ENCODE measurements at regions not wholly inside any gene's neighbourhood (a gene's known extent, or its start where the extent isn't known, plus 50 kb on each side); places are given as distances from the start of the nearest gene placed in this dataset.

DNA sequence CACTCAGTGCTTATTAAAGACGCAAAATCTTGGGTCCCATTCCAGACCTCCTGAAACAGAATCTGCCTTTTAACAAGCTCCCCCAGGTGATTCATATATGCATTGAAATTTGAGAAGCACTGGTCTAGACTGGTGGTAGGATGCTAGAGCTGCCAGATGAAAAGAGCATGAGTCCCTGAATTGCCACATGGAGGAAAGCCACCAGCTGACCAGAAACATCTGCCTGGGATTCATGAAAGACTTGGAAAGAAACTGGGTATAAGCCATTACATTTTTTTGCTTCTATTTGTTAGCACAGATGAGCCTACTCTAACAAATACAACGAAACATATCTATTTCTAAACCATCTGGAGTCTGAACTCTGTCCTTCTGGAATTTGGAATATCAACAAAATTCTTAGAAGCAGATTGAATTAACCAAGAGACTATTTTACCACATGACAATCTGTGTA is 228.9 kb downstream of the RBM43 start:
- Histone ChIP-seq H3K9me3 (no peaks in the 10 kb centered on the region), H3K36me3 (no peaks in the 10 kb centered on the region), H3K4me1 (no peaks in the 10 kb centered on the region), H3K27me3 (no peaks in the 10 kb centered on the region), H3K27ac (no peak overlapping the region), H3K4me3 (no peak overlapping the region)
- TF ChIP-seq, protein P1, sequence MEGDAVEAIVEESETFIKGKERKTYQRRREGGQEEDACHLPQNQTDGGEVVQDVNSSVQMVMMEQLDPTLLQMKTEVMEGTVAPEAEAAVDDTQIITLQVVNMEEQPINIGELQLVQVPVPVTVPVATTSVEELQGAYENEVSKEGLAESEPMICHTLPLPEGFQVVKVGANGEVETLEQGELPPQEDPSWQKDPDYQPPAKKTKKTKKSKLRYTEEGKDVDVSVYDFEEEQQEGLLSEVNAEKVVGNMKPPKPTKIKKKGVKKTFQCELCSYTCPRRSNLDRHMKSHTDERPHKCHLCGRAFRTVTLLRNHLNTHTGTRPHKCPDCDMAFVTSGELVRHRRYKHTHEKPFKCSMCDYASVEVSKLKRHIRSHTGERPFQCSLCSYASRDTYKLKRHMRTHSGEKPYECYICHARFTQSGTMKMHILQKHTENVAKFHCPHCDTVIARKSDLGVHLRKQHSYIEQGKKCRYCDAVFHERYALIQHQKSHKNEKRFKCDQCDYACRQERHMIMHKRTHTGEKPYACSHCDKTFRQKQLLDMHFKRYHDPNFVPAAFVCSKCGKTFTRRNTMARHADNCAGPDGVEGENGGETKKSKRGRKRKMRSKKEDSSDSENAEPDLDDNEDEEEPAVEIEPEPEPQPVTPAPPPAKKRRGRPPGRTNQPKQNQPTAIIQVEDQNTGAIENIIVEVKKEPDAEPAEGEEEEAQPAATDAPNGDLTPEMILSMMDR (IDR thresholded peaks at IDR 0.05), result no peak
- no peak for TF ChIP-seq POLR2A (IDR thresholded peaks at IDR 0.05)
- DNase-seq, result no peak

DNA sequence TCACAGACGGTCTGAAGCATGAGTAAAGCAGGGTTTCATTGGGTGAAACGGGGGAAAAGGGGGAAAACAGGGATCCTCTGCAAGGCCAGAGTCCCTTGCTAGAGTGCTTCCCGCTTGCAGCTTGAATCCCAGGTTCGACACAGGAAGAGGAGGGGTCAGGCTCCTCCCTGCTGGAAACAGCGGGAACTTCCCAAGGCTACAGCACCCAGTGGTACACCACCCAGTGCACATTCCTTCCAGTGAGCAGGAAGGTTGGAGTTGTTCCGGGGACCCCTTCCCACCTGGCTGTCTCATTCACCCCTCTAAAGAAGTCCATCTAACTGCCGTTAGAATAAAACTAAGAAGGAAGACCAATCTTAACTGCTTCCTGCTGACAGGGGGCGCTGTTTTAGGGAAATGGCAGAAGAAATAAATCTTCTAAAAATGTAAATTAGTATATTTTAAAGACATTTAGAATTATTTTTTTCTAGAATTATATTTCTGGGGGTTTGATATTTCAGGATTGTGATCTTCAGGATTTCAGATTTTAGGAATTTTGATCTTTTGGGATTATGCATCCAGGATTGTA is 230.9 kb downstream of the RBM43 start:
- Histone ChIP-seq H3K4me1 (no peaks in the 10 kb centered on the region), H3K36me3 (no peaks in the 10 kb centered on the region), H3K9me3 (no peaks in the 10 kb centered on the region), H3K27me3 (no peaks in the 10 kb centered on the region), H3K27ac (no peak overlapping the region), H3K4me3 (no peak overlapping the region)
- DNase-seq, result no peak
- no peak for TF ChIP-seq POLR2A (IDR thresholded peaks at IDR 0.05)
- TF ChIP-seq, protein P1 (IDR thresholded peaks at IDR 0.05), result peak in 1 of 6 experiments; percentile 8

DNA sequence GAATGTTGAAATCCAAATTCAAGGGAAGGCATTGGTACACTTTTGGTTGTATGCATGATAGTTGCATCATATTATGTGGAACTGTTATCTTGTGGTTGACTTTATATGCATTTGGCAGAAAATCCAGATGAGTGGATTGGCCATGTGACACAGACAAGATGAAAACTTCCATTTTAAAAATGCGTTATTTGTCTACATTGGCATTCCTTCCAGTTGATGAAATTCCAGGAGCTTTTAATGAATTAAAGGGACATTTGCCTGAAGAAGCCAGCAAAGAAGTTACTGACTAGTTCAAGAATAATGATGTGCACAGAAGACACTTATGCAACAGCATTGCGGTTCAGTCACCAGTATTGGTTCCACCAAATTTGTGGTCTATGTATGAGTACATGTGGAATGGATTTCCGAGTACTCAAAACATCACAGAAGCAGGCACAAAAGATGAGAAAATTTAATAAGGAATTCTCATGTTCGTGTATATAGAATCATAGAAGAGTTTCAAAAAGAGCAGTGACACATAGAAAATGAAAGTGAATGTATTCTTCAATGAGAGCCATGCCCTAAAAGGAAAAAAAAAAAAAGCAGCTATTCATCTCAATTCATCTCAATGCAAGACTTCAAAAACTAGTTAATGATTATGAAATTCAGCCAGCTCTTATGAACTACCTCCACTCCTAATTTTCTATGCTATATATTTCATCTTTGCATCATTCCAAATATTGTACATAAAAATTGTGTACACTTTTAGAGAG is 232.1 kb downstream of the RBM43 start:
- Histone ChIP-seq H3K9me3 (no peaks in the 10 kb centered on the region), H3K27ac (no peak overlapping the region), H3K36me3 (no peaks in the 10 kb centered on the region), H3K27me3 (no peaks in the 10 kb centered on the region), H3K4me3 (no peak overlapping the region), H3K4me1 (no peaks in the 10 kb centered on the region)
- DNase-seq, result no peak
- TF ChIP-seq POLR2A (IDR thresholded peaks at IDR 0.05), result no peak
- TF ChIP-seq, protein P1 (IDR thresholded peaks at IDR 0.05), result no peak

DNA sequence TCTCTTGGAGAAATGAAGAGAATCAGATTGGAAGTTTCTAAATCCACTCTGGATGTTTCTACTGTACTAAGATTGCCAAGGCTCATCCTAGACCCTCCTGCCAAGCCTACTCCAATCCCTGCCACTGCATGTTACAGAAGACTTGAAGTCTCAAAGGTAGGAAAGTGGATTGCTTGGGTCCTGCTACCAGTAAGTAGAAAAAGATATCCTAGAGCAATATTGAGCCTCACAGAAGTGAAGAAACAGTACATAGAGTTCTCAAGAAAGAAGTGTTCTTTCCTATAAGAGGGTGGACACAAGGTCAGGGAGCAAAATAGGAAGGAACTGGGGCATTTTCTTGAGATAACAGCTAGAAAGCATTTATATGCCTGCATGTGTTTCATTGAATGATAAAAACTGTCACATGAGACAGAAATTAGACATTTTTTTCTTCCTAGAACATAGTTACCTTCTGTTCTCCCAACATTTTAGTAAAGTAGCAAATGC is 232.9 kb downstream of the RBM43 start:
- DNase-seq, result no peak
- H3K27ac ChIP-seq, result no peak overlapping the region
- H3K27me3 ChIP-seq, result no peaks in the 10 kb centered on the region
- no peaks in the 10 kb centered on the region for H3K36me3 ChIP-seq
- no peak overlapping the region for H3K4me3 ChIP-seq
- TF ChIP-seq POLR2A (IDR thresholded peaks at IDR 0.05), result no peak
- TF ChIP-seq, protein P1 (IDR thresholded peaks at IDR 0.05), result no peak
- no peaks in the 10 kb centered on the region for H3K9me3 ChIP-seq
- no peaks in the 10 kb centered on the region for H3K4me1 ChIP-seq

DNA sequence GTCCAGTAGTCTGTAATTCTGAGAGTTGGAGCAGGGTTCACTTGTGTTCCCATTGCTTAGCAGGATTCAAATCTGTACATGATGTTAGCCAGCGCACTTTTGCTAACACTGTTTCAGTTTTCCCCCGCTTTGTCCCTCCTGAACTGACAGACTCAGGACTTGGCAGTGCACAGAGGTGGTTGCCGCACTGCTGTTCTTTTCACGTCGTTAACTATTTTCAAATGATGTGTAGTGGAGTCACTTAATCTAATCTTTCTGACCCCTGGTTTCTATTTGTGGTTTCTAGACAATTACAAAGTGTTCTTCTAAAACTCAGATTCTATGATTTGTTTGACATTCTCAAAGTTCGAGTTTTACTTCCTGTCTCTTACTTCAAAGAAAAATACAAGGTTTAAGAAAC is 234.5 kb downstream of the RBM43 start:
- H3K4me1 ChIP-seq, result no peaks in the 10 kb centered on the region
- H3K4me3 ChIP-seq, result no peak overlapping the region
- no peaks in the 10 kb centered on the region for H3K9me3 ChIP-seq
- H3K27me3 ChIP-seq, result no peaks in the 10 kb centered on the region
- TF ChIP-seq, protein P1 (IDR thresholded peaks at IDR 0.05), result no peak
- no peak for TF ChIP-seq POLR2A (IDR thresholded peaks at IDR 0.05)
- DNase-seq, result no peak
- H3K27ac ChIP-seq, result no peak overlapping the region
- H3K36me3 ChIP-seq, result no peaks in the 10 kb centered on the region
